Smooth muscle cell (in vitro differentiated cells): ENCODE measurements at regions not wholly inside any gene's neighbourhood (a gene's known extent, or its start where the extent isn't known, plus 50 kb on each side); places are given as distances from the start of the nearest gene placed in this dataset.

Source experiments
- DNase-seq: peaks from one replicate; lab custom pipeline; 2025; ENCODE audit not compliant: unreplicated experiment; lab: John Stamatoyannopoulos, UW
- H2AFZ ChIP-seq: fragments of 200-600 bp; sonication (generic); 2 replicates; pipeline ENCODE4 v1.6.0; 2016; ENCODE audit warnings: antibody characterized with exemption, low read depth, mild to moderate bottlenecking
- H3F3A ChIP-seq: fragments of 200-600 bp; sonication (generic); 2 replicates; pipeline ENCODE4 v1.6.0; 2017; ENCODE audit warnings: antibody characterized with exemption, low read depth
- H3K27ac ChIP-seq: fragments of 200-600 bp; sonication (generic); 2 replicates; pipeline ENCODE4 v1.5.1; 2016; ENCODE audit warnings: low read depth, mild to moderate bottlenecking
- H3K27me3 ChIP-seq: fragments of 200-600 bp; sonication (generic); 2 replicates; pipeline ENCODE4 v1.6.1; 2016; ENCODE audit warnings: low read depth, mild to moderate bottlenecking
- H3K36me3 ChIP-seq: fragments of 200-600 bp; sonication (generic); 2 replicates; pipeline ENCODE4 v1.5.1; 2016; ENCODE audit warnings: low read depth
- H3K4me1 ChIP-seq: fragments of 200-600 bp; sonication (generic); 2 replicates; pipeline ENCODE4 v1.5.1; 2016; ENCODE audit warnings: low read depth
- H3K4me2 ChIP-seq: fragments of 200-600 bp; sonication (generic); 2 replicates; pipeline ENCODE4 v1.6.0; 2016; ENCODE audit warnings: mild to moderate bottlenecking
- H3K4me3 ChIP-seq: fragments of 200-600 bp; sonication (generic); 2 replicates; pipeline ENCODE4 v1.5.1; 2016; ENCODE audit warnings: mild to moderate bottlenecking
- H3K79me2 ChIP-seq: fragments of 200-600 bp; sonication (generic); 2 replicates; pipeline ENCODE4 v1.6.0; 2016; ENCODE audit warnings: low read depth, mild to moderate bottlenecking
- H3K9ac ChIP-seq: fragments of 200-600 bp; sonication (generic); 2 replicates; pipeline ENCODE4 v1.6.0; 2016; ENCODE audit warnings: low read depth
- H3K9me3 ChIP-seq: fragments of 200-600 bp; sonication (generic); replicated peaks from 2 replicates; pipeline ENCODE4 v1.5.1; 2016; ENCODE audit warnings: low read depth
- H4K20me1 ChIP-seq: fragments of 200-600 bp; sonication (generic); 2 replicates; pipeline ENCODE4 v1.6.0; 2016; ENCODE audit warnings: low read depth
- WGBS: methylation state at CpG from one replicate; pipeline ENCODE4 v1.1.7; 2016; ENCODE audit warnings: low lambda C conversion rate; 5-methylcytosine and 5-hydroxymethylcytosine counted together
- TF ChIP-seq, protein P1 (sequence below): fragments of 200-600 bp; sonication (generic); IDR thresholded peaks from 2 replicates; pipeline ENCODE4 v1.5.1; 2017; ENCODE audit warnings: borderline replicate concordance, mild to moderate bottlenecking, antibody characterized with exemption; ENCODE audit not compliant: insufficient read depth, poor library complexity, severe bottlenecking

DNA sequence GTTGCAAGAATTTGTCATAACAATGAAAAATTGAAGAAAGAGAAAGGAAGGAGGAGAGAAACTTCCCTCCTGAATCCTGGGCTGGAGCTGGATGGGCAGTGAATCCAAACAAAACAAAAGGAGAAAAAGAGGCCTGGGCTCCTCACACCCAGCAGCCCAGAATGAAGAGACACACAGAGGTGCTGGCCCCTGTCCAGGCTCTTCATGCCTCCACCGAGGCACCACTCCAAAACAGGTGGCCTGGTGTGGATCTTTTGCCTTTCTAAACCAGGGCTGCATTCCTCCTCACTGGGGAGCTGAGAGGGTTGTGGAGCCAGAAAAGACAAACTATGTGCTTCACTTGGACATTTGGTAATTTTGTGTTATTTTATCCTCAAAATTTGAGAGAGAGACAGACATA lies 76.0 kb downstream of the FAM124B start:
- Histone ChIP-seq H3K36me3 (no peaks in the 10 kb centered on the region), H3K4me1 (no peaks in the 10 kb centered on the region), H3K27me3 (no peaks in the 10 kb centered on the region), H3K79me2 (no peaks in the 10 kb centered on the region), H4K20me1 (no peaks in the 10 kb centered on the region), H3K4me3 (no peak overlapping the region), H3K9ac (no peak overlapping the region), H3K4me2 (no peak overlapping the region), H3K27ac (no peak overlapping the region), H3K9me3 (no peaks in the 10 kb centered on the region), H3F3A (no peaks in the 10 kb centered on the region), H2AFZ (no peak overlapping the region)
- no peak for DNase-seq
- TF ChIP-seq, protein P1, sequence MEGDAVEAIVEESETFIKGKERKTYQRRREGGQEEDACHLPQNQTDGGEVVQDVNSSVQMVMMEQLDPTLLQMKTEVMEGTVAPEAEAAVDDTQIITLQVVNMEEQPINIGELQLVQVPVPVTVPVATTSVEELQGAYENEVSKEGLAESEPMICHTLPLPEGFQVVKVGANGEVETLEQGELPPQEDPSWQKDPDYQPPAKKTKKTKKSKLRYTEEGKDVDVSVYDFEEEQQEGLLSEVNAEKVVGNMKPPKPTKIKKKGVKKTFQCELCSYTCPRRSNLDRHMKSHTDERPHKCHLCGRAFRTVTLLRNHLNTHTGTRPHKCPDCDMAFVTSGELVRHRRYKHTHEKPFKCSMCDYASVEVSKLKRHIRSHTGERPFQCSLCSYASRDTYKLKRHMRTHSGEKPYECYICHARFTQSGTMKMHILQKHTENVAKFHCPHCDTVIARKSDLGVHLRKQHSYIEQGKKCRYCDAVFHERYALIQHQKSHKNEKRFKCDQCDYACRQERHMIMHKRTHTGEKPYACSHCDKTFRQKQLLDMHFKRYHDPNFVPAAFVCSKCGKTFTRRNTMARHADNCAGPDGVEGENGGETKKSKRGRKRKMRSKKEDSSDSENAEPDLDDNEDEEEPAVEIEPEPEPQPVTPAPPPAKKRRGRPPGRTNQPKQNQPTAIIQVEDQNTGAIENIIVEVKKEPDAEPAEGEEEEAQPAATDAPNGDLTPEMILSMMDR: no peak
- WGBS: 74% methylated on average over 1 of the region's 1 CpG

DNA sequence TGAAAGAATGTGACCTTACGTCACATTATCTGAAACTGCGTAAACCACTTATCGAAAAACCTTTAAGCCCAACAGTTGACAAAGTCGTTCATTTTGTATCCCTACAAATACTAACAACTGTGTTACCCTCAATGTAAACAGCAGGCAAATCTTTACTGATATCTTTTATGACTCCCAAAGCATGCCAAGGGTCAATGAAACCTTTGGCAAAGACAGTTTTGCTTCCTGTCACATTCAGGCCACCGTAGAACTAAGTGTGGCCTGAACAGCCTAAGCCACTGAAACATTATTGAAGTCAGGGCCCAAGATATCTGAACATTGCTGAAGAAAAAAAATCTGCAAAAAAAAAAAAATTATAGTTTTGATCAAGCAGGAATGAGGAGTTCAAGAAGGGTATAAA lies 77.3 kb downstream of the FAM124B start:
- Histone ChIP-seq H3K79me2 (no peaks in the 10 kb centered on the region), H3K4me2 (no peak overlapping the region), H3K27ac (no peak overlapping the region), H4K20me1 (no peaks in the 10 kb centered on the region), H3K36me3 (no peaks in the 10 kb centered on the region), H3K4me1 (no peaks in the 10 kb centered on the region), H3K27me3 (no peaks in the 10 kb centered on the region), H3K9me3 (no peaks in the 10 kb centered on the region), H3K9ac (no peak overlapping the region), H3F3A (no peaks in the 10 kb centered on the region), H3K4me3 (no peak overlapping the region), H2AFZ (no peak overlapping the region)
- no peak for DNase-seq
- TF ChIP-seq, protein P1: no peak
- 58% methylated on average over 5 of the region's 5 CpGs for WGBS

DNA sequence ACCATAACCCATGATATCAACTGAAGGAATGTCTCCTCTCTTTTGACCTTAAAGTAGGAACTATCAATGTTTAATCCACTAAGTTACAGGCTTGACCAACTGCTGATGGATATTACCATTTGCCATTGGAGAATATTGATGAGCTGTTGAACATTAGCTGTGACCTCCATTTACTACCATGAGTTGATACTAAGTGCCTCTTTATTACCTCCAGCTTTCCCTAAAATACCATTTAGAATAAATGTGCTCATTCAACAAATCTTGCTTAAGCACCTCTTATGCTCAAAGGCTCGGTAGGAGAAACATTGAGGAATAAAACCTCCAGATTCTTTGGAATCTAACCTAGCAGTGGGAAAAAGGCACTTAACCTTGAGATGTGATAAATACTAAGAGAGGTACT lies 81.2 kb downstream of the FAM124B start:
- DNase-seq: no peak
- no peaks in the 10 kb centered on the region for H3K4me1 ChIP-seq

DNA sequence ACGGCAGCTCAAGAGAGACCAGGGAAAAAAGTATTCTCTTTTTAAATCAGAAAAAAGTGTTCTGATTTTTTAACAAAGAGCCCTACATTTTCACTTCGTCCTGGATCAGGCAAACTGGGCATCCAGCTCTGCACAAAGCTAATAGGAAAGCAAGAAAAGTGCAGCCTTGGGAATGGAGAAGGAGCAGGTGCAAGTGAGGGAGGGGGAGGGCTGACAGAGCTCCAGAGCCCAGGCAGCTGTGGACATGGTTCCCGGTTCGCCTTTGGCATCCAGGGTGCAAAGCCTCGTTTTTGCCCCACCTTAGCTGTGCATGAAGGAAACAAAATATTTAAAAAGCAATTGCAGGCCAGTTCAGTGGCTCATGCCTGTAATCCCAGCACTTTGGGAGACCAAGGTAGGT lies 82.2 kb downstream of the FAM124B start:
- no peak overlapping the region for H3K4me3 ChIP-seq
- no peak overlapping the region for H3K27ac ChIP-seq
- WGBS: 84% methylated on average over 5 of the region's 5 CpGs
- H3K79me2 ChIP-seq: no peaks in the 10 kb centered on the region
- H3K9me3 ChIP-seq: no peaks in the 10 kb centered on the region
- H2AFZ ChIP-seq: no peak overlapping the region
- no peak overlapping the region for H3K9ac ChIP-seq
- no peak for DNase-seq
- H4K20me1 ChIP-seq: no peaks in the 10 kb centered on the region
- no peaks in the 10 kb centered on the region for H3F3A ChIP-seq
- TF ChIP-seq, protein P1: no peak
- no peak overlapping the region for H3K4me2 ChIP-seq
- no peaks in the 10 kb centered on the region for H3K4me1 ChIP-seq
- H3K36me3 ChIP-seq: no peaks in the 10 kb centered on the region
- no peaks in the 10 kb centered on the region for H3K27me3 ChIP-seq

More for the DNA sequence above, 81.2 kb downstream of the FAM124B start:
- Histone ChIP-seq H3K36me3 (no peaks in the 10 kb centered on the region), H3K27me3 (no peaks in the 10 kb centered on the region), H3K4me3 (no peak overlapping the region), H3K27ac (no peak overlapping the region), H3K4me2 (no peak overlapping the region), H3K79me2 (no peaks in the 10 kb centered on the region), H3K9ac (no peak overlapping the region), H3F3A (no peaks in the 10 kb centered on the region), H3K9me3 (no peaks in the 10 kb centered on the region), H2AFZ (no peak overlapping the region), H4K20me1 (no peaks in the 10 kb centered on the region)
- TF ChIP-seq, protein P1: no peak
- 77% methylated on average over 1 of the region's 1 CpG for WGBS
